ENCODE measurements at regions not wholly inside any gene's neighbourhood (a gene's known extent, or its start where the extent isn't known, plus 50 kb on each side); places are given as distances from the start of the nearest gene placed in this dataset.

DNA sequence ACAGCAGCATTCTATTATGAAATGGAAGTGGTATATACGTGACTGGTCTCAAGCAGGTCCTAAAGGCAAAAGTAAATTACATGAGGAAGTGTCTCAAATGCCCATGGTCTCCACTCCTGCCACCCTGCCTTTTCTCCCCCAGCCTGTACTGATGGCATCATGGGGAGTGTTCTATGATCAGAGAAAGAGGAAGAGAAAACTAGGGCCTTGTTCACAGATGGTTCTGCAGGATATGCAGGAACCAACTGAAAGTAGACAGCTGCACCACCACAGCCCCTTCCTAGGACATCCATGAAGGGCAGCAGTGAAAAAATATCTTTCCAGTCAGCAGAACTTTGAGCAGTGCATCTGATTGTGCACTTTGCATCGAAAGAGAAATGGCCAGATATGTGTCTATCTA, 901.5 kb downstream of the ARAP2 start:
- Histone ChIP-seq H3K27ac (ENCODE audit: low read depth in 1 of 3, low read length in 2 of 3) (no peak overlapping the region), H3K36me3 (ENCODE audit: control insufficient read depth in 3 of 3, insufficient read depth in 2 of 3, low read depth in 1 of 3, low read length in 3 of 3) (no peaks in the 10 kb centered on the region), H3K27me3 (ENCODE audit: control insufficient read depth in 3 of 3, insufficient read depth in 3 of 3, low read length in 3 of 3) (no peaks in the 10 kb centered on the region), H3K4me3 (ENCODE audit: low read depth in 1 of 3, low read length in 3 of 3) (no peak overlapping the region), H3K9me3 (ENCODE audit: control insufficient read depth in 2 of 2, insufficient read depth in 1 of 2, low read depth in 1 of 2, low read length in 1 of 2) (peaks cover 0 to 3% of the 10 kb centered on the region in 2 donors), H3K4me1 (ENCODE audit: control insufficient read depth in 3 of 3, insufficient read depth in 2 of 3, low read depth in 1 of 3, low read length in 2 of 3) (no peaks in the 10 kb centered on the region)
- 33 to 62% (median 40%) methylated on average over 2 of the region's 2 CpGs for WGBS, 3 donors
- no peak for DNase-seq
- FAIRE-seq = no peak

DNA sequence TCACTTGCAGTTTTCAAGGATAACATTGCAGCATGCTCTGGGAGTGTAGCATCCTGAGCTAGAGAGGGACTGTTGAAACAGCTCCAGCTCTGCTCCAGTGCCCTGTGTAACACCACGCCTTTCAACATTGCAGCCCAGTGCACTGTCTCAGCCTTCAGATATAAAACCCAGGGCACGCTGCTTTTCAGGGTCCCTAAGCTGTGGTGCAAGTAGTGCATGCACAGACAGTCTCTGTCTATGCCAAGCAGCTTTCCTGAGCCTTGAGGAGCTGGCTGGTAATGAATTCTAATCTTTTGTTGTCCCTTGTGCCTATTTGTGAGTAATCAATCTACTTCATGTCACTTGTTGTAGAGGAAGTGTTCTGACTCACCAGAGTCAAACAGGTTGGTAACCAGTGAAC, 897.0 kb downstream of the ARAP2 start:
- peaks cover 4 to 11% of the 10 kb centered on the region in 2 donors for H3K9me3 ChIP-seq (ENCODE audit: control insufficient read depth in 2 of 2, insufficient read depth in 1 of 2, low read depth in 1 of 2, low read length in 1 of 2)
- no peaks in the 10 kb centered on the region for H3K36me3 ChIP-seq (ENCODE audit: control insufficient read depth in 3 of 3, insufficient read depth in 2 of 3, low read depth in 1 of 3, low read length in 3 of 3)
- H3K4me3 ChIP-seq (ENCODE audit: low read depth in 1 of 3, low read length in 3 of 3) = no peak overlapping the region
- no peak for DNase-seq
- H3K4me1 ChIP-seq (ENCODE audit: control insufficient read depth in 3 of 3, insufficient read depth in 2 of 3, low read depth in 1 of 3, low read length in 2 of 3) = no peaks in the 10 kb centered on the region
- H3K27me3 ChIP-seq (ENCODE audit: control insufficient read depth in 3 of 3, insufficient read depth in 3 of 3, low read length in 3 of 3) = no peaks in the 10 kb centered on the region
- no peak overlapping the region for H3K27ac ChIP-seq (ENCODE audit: low read depth in 1 of 3, low read length in 2 of 3)
- FAIRE-seq = no peak
- WGBS, 3 donors = 57 to 75% (median 57%) methylated on average over 2 of the region's 2 CpGs

DNA sequence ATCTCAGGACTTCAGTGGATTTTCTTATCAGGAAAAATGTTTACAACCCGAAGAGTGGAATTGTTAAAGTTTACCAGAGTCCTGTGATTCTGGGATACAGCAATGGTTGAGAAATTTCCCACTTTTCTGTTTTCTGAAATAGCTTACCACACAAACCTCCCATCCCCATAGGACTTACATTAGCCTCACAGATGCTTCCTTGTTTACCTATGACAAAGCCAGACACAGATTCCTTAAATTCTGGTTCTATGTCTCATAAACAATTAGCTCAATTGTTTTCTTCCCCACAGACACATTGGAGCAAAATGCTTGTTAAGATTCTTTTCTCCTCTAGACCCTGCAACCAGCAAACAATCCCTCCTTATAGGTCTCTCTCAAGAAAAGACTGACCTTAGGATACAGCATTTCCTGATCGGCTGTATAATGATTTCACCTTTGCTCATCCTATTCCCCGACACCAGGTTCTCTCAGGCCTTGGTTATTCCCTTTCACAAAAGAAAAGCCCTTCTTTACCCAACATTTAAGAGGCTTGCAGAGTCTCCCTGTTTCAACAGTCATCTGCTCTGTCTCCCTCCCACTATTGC, 886.2 kb downstream of the ARAP2 start:
- H3K4me1 ChIP-seq (ENCODE audit: control insufficient read depth in 3 of 3, insufficient read depth in 2 of 3, low read depth in 1 of 3, low read length in 2 of 3) = no peaks in the 10 kb centered on the region
- DNase-seq (no peak), FAIRE-seq (no peak)
- no peaks in the 10 kb centered on the region for H3K27me3 ChIP-seq (ENCODE audit: control insufficient read depth in 3 of 3, insufficient read depth in 3 of 3, low read length in 3 of 3)
- 36 to 67% (median 55%) methylated on average over 3 of the region's 3 CpGs for WGBS, 3 donors
- H3K36me3 ChIP-seq (ENCODE audit: control insufficient read depth in 3 of 3, insufficient read depth in 2 of 3, low read depth in 1 of 3, low read length in 3 of 3) = no peaks in the 10 kb centered on the region
- H3K9me3 ChIP-seq (ENCODE audit: control insufficient read depth in 2 of 2, insufficient read depth in 1 of 2, low read depth in 1 of 2, low read length in 1 of 2) = no peaks in the 10 kb centered on the region
- H3K27ac ChIP-seq (ENCODE audit: low read depth in 1 of 3, low read length in 2 of 3) = no peak overlapping the region
- no peak overlapping the region for H3K4me3 ChIP-seq (ENCODE audit: low read depth in 1 of 3, low read length in 3 of 3)

DNA sequence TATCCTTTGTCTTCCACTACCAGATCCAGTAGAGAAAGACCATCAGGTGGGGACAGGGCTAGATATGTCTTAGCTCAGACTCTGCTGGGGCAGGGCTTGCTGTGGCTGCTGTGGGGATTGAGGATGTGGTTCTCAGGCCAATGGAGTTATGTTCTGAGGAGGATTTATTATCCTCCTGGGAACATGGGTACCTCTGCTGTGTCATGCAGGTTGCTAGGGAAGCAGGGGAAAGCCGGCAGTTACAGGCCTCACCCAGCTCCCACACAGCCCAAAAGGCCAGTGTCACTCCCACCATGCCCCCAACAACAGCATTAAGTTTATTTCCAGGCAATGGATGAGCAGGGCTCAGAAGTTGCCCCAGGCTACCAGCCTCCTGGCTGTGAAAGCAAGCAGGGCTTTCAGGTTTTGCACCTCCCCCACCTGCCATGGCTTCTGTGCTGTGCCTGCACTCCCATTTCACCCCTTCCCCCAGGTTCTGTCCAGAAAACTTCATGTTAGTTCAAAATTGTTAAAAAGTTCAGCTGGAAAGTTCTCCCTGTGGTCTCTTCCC, 879.9 kb downstream of the ARAP2 start:
- H3K36me3 ChIP-seq (ENCODE audit: control insufficient read depth in 3 of 3, insufficient read depth in 2 of 3, low read depth in 1 of 3, low read length in 3 of 3) = no peaks in the 10 kb centered on the region
- 45 to 91% (median 81%) methylated on average over 1 of the region's 1 CpG for WGBS, 3 donors
- H3K4me3 ChIP-seq (ENCODE audit: low read depth in 1 of 3, low read length in 3 of 3) = no peak overlapping the region
- no peaks in the 10 kb centered on the region for H3K27me3 ChIP-seq (ENCODE audit: control insufficient read depth in 3 of 3, insufficient read depth in 3 of 3, low read length in 3 of 3)
- no peak for FAIRE-seq
- H3K9me3 ChIP-seq (ENCODE audit: control insufficient read depth in 2 of 2, insufficient read depth in 1 of 2, low read depth in 1 of 2, low read length in 1 of 2) = peaks cover 0 to 9% of the 10 kb centered on the region in 2 donors
- H3K27ac ChIP-seq (ENCODE audit: low read depth in 1 of 3, low read length in 2 of 3) = no peak overlapping the region
- H3K4me1 ChIP-seq (ENCODE audit: control insufficient read depth in 3 of 3, insufficient read depth in 2 of 3, low read depth in 1 of 3, low read length in 2 of 3) = no peaks in the 10 kb centered on the region
- no peak for DNase-seq

DNA sequence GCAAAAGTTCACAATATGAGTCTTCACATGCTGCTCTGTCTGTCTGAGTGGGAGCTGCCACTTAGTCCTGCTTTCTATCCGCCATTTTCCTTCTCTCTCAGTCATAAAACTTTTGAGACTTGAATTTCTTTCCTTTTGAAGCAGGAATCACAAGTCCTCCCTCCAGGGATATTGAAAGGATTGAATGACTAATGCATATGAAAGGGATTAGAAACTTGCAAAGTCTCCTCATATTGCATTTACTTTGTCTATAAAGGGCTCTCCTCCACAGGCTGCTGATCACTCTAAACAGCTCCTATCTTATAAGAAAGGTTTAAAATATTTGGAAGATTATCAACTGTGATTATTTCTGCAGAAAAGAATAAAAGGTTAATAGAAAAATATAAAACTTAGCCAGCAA, 879.1 kb downstream of the ARAP2 start:
- FAIRE-seq (no peak), DNase-seq (no peak)
- Histone ChIP-seq H3K4me3 (ENCODE audit: low read depth in 1 of 3, low read length in 3 of 3) (no peak overlapping the region), H3K27ac (ENCODE audit: low read depth in 1 of 3, low read length in 2 of 3) (no peak overlapping the region), H3K4me1 (ENCODE audit: control insufficient read depth in 3 of 3, insufficient read depth in 2 of 3, low read depth in 1 of 3, low read length in 2 of 3) (no peaks in the 10 kb centered on the region), H3K9me3 (ENCODE audit: control insufficient read depth in 2 of 2, insufficient read depth in 1 of 2, low read depth in 1 of 2, low read length in 1 of 2) (peaks cover 0 to 9% of the 10 kb centered on the region in 2 donors), H3K36me3 (ENCODE audit: control insufficient read depth in 3 of 3, insufficient read depth in 2 of 3, low read depth in 1 of 3, low read length in 3 of 3) (no peaks in the 10 kb centered on the region), H3K27me3 (ENCODE audit: control insufficient read depth in 3 of 3, insufficient read depth in 3 of 3, low read length in 3 of 3) (no peaks in the 10 kb centered on the region)
- WGBS, 3 donors = 65 to 74% (median 73%) methylated on average over 1 of the region's 1 CpG

DNA sequence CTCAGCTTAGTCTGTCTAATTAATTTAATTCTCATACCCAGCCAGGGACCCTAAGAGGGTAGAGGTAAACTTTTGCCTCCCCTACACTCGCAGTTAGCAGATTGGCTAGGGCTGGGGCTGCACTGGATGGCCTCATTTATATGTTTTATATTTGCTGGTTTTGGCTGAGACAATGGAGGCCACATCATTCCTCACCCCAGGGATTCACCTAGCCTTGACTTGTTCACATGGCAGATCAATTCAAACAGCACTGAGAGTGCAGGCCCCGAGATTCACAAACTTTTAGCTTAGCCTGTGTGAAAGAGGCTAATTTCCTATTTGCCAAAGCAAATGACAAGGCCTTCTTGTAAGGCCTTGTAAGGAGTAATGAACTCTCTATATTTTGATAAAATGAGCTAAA, 844.4 kb downstream of the ARAP2 start:
- Histone ChIP-seq H3K27me3 (ENCODE audit: control insufficient read depth in 3 of 3, insufficient read depth in 3 of 3, low read length in 3 of 3) (no peaks in the 10 kb centered on the region), H3K4me3 (ENCODE audit: low read depth in 1 of 3, low read length in 3 of 3) (no peak overlapping the region), H3K36me3 (ENCODE audit: control insufficient read depth in 3 of 3, insufficient read depth in 2 of 3, low read depth in 1 of 3, low read length in 3 of 3) (no peaks in the 10 kb centered on the region), H3K4me1 (ENCODE audit: control insufficient read depth in 3 of 3, insufficient read depth in 2 of 3, low read depth in 1 of 3, low read length in 2 of 3) (no peaks in the 10 kb centered on the region), H3K27ac (ENCODE audit: low read depth in 1 of 3, low read length in 2 of 3) (no peak overlapping the region), H3K9me3 (ENCODE audit: control insufficient read depth in 2 of 2, insufficient read depth in 1 of 2, low read depth in 1 of 2, low read length in 1 of 2) (no peaks in the 10 kb centered on the region)
- no peak for DNase-seq
- no peak for FAIRE-seq
- WGBS, 3 donors = 39 to 65% (median 57%) methylated on average over 2 of the region's 2 CpGs

- Histone ChIP-seq H3K4me1 (ENCODE audit: control insufficient read depth in 3 of 3, insufficient read depth in 2 of 3, low read depth in 1 of 3, low read length in 2 of 3) (no peaks in the 10 kb centered on the region), H3K36me3 (ENCODE audit: control insufficient read depth in 3 of 3, insufficient read depth in 2 of 3, low read depth in 1 of 3, low read length in 3 of 3) (no peaks in the 10 kb centered on the region), H3K27ac (ENCODE audit: low read depth in 1 of 3, low read length in 2 of 3) (no peak overlapping the region), H3K9me3 (ENCODE audit: control insufficient read depth in 2 of 2, insufficient read depth in 1 of 2, low read depth in 1 of 2, low read length in 1 of 2) (no peaks in the 10 kb centered on the region), H3K4me3 (ENCODE audit: low read depth in 1 of 3, low read length in 3 of 3) (no peak overlapping the region), H3K27me3 (ENCODE audit: control insufficient read depth in 3 of 3, insufficient read depth in 3 of 3, low read length in 3 of 3) (no peaks in the 10 kb centered on the region)
- FAIRE-seq (no peak), DNase-seq (no peak)
- 81 to 90% (median 84%) methylated on average over 1 of the region's 1 CpG for WGBS, 3 donors
These were observed 821.2 kb downstream of the ARAP2 start for GRCh38 chr4:35423104-35423503.

- FAIRE-seq = no peak
These were observed 796.8 kb downstream of the ARAP2 start for GRCh38 chr4:35447474-35447873.

DNA sequence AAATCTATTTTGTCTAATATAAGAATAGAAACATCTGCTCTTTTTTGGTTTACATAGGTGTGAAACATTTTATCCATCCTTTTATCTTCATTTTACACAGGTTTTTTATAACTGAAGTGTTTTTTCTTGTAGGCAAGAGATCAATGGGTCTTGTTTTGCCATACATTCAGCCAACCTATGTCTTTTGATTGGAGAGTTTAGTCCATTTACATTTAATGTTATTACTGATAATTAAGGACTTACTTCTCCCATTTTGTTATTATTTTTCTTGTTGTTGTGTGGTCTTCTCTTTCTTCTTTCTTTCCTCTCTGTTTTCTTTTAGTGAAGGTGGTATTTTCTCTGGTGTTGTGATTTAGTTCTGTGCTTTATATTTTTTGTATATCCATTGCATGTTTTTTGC, 785.3 kb downstream of the ARAP2 start:
- Histone ChIP-seq H3K4me1 (ENCODE audit: control insufficient read depth in 3 of 3, insufficient read depth in 2 of 3, low read depth in 1 of 3, low read length in 2 of 3) (no peaks in the 10 kb centered on the region), H3K27me3 (ENCODE audit: control insufficient read depth in 3 of 3, insufficient read depth in 3 of 3, low read length in 3 of 3) (no peaks in the 10 kb centered on the region), H3K4me3 (ENCODE audit: low read depth in 1 of 3, low read length in 3 of 3) (no peak overlapping the region), H3K36me3 (ENCODE audit: control insufficient read depth in 3 of 3, insufficient read depth in 2 of 3, low read depth in 1 of 3, low read length in 3 of 3) (no peaks in the 10 kb centered on the region), H3K27ac (ENCODE audit: low read depth in 1 of 3, low read length in 2 of 3) (no peak overlapping the region), H3K9me3 (ENCODE audit: control insufficient read depth in 2 of 2, insufficient read depth in 1 of 2, low read depth in 1 of 2, low read length in 1 of 2) (peaks cover 0 to 2% of the 10 kb centered on the region in 2 donors)
- FAIRE-seq (no peak), DNase-seq (no peak)

More at GRCh38 chr4:35447474-35447873, 796.8 kb downstream of the ARAP2 start:
- Histone ChIP-seq H3K4me1 (ENCODE audit: control insufficient read depth in 3 of 3, insufficient read depth in 2 of 3, low read depth in 1 of 3, low read length in 2 of 3) (no peaks in the 10 kb centered on the region), H3K27me3 (ENCODE audit: control insufficient read depth in 3 of 3, insufficient read depth in 3 of 3, low read length in 3 of 3) (no peaks in the 10 kb centered on the region), H3K4me3 (ENCODE audit: low read depth in 1 of 3, low read length in 3 of 3) (no peak overlapping the region), H3K36me3 (ENCODE audit: control insufficient read depth in 3 of 3, insufficient read depth in 2 of 3, low read depth in 1 of 3, low read length in 3 of 3) (no peaks in the 10 kb centered on the region), H3K9me3 (ENCODE audit: control insufficient read depth in 2 of 2, insufficient read depth in 1 of 2, low read depth in 1 of 2, low read length in 1 of 2) (peaks cover 0 to 11% of the 10 kb centered on the region in 2 donors), H3K27ac (ENCODE audit: low read depth in 1 of 3, low read length in 2 of 3) (no peak overlapping the region)
- DNase-seq = no peak

Measured in small intestine (tissue), 7 donors.